ENCODE measurements at regions not wholly inside any gene's neighbourhood (a gene's known extent, or its start where the extent isn't known, plus 50 kb on each side); places are given as distances from the start of the nearest gene placed in this dataset.
A peak's percentile ranks its signal among the peaks of the same experiment; 100 is the strongest.

DNA sequence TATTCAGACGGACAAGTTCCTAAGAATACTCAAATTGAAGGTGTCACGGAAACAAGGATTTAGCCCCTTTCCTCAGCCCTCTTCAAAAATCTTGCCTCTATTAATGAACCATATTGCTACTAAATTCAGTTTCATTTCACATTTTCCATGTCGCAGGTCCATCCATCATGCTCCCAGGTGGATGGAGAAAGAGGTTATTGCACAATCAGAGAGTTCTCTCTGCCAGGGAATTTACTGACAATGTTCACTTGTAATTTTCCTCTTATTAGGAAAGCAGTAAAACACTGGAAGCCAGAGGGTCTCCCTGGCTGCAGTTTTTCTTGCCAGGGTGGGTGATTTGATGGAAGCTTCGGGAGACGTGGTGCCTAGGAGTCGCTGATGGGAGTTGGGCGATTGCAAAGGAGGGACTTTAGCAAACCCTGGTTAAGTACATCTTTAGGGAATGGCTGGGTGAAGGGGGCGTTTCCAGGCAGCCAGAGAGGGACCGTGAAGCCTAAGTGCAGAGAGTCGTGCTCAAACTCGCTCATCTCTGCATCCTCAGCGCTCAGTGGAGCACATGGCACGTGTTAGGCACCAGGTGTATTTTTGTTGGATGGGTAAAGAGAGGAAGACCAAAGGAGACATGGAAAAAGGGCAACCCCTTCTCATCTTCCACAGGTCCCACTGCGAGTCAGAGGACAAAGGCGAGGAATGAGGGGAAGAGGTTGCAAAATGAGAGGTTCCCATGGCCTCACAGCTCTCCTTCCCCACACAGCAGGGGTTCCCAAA lies 321.9 kb upstream of the CDH4 start:
- H3K9ac ChIP-seq (ENCODE audit: low read length) = no peak overlapping the region
- no peaks in the 10 kb centered on the region for H3F3A ChIP-seq (ENCODE audit: insufficient read depth, low read length)
- TF ChIP-seq, protein P1, sequence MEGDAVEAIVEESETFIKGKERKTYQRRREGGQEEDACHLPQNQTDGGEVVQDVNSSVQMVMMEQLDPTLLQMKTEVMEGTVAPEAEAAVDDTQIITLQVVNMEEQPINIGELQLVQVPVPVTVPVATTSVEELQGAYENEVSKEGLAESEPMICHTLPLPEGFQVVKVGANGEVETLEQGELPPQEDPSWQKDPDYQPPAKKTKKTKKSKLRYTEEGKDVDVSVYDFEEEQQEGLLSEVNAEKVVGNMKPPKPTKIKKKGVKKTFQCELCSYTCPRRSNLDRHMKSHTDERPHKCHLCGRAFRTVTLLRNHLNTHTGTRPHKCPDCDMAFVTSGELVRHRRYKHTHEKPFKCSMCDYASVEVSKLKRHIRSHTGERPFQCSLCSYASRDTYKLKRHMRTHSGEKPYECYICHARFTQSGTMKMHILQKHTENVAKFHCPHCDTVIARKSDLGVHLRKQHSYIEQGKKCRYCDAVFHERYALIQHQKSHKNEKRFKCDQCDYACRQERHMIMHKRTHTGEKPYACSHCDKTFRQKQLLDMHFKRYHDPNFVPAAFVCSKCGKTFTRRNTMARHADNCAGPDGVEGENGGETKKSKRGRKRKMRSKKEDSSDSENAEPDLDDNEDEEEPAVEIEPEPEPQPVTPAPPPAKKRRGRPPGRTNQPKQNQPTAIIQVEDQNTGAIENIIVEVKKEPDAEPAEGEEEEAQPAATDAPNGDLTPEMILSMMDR (IDR thresholded peaks at IDR 0.05; ENCODE audit: low read length) = no peak
- TF ChIP-seq EZH2phosphoT487 (IDR thresholded peaks at IDR 0.05; ENCODE audit: low read length) (no peak), EZH2 (optimal IDR thresholded peaks at IDR 0.05; ENCODE audit: low read depth, low read length) (no peak)
- H3K4me2 ChIP-seq (ENCODE audit: low read depth, low read length) = no peak overlapping the region
- no peaks in the 10 kb centered on the region for H4K20me1 ChIP-seq (ENCODE audit: insufficient read depth, low read length)
- H3K9me3 ChIP-seq (replicated peaks; ENCODE audit: insufficient read depth, low read length) = no peaks in the 10 kb centered on the region
- DNase-seq = no peak
- H2AFZ ChIP-seq (ENCODE audit: low read length) = no peak overlapping the region
- H3K4me3 ChIP-seq (ENCODE audit: low read length) = no peak overlapping the region
- no peaks in the 10 kb centered on the region for H3K27me3 ChIP-seq (replicated peaks; ENCODE audit: insufficient read depth, low read length)
- H3K79me2 ChIP-seq (ENCODE audit: low read length) = no peaks in the 10 kb centered on the region
- H3K9me2 ChIP-seq (replicated peaks; ENCODE audit: insufficient read depth, low read length) = no peaks in the 10 kb centered on the region
- 0 out of 2 replicates have a peak, but pooled peaks cover 3% of the 10 kb centered on the region for H3K4me1 ChIP-seq (ENCODE audit: low read length)
- no peaks in the 10 kb centered on the region for H3K36me3 ChIP-seq (replicated peaks; ENCODE audit: insufficient read depth, low read length)
- H3K27ac ChIP-seq (ENCODE audit: low read length) = no peak overlapping the region

DNA sequence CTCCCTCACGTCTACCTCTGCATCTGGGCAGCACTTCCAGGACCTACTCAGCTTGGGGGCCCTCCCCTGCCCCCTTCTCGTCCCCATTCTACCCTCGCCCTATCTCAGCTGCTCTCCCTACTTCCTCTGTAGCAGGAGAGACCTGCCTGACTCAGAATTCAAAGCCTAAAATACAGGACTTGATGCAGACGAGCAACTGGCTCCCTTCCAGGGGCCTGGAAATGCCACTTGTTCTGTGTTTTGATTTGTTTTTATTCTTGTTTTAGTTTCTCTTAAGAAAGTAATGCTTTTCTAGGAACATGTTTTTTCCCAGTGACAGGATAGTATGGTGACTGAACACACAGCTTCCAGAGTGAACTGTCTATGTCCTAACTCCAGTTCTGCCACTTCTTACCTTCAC lies 320.4 kb upstream of the CDH4 start:
- H3K4me2 ChIP-seq (ENCODE audit: low read depth, low read length) = no peak overlapping the region
- no peaks in the 10 kb centered on the region for H3K27me3 ChIP-seq (replicated peaks; ENCODE audit: insufficient read depth, low read length)
- H3K27ac ChIP-seq (ENCODE audit: low read length) = no peak overlapping the region
- DNase-seq = no peak
- TF ChIP-seq EZH2 (optimal IDR thresholded peaks at IDR 0.05; ENCODE audit: low read depth, low read length) (no peak), EZH2phosphoT487 (IDR thresholded peaks at IDR 0.05; ENCODE audit: low read length) (no peak)
- TF ChIP-seq, protein P1 (IDR thresholded peaks at IDR 0.05; ENCODE audit: low read length) = no peak
- no peak overlapping the region for H2AFZ ChIP-seq (ENCODE audit: low read length)
- 0 out of 2 replicates have a peak, but pooled peaks cover 3% of the 10 kb centered on the region for H3K4me1 ChIP-seq (ENCODE audit: low read length)
- H3F3A ChIP-seq (ENCODE audit: insufficient read depth, low read length) = no peaks in the 10 kb centered on the region
- no peaks in the 10 kb centered on the region for H3K79me2 ChIP-seq (ENCODE audit: low read length)
- H4K20me1 ChIP-seq (ENCODE audit: insufficient read depth, low read length) = no peaks in the 10 kb centered on the region
- H3K9ac ChIP-seq (ENCODE audit: low read length) = no peak overlapping the region
- no peak overlapping the region for H3K4me3 ChIP-seq (ENCODE audit: low read length)
- H3K9me3 ChIP-seq (replicated peaks; ENCODE audit: insufficient read depth, low read length) = no peaks in the 10 kb centered on the region
- H3K9me2 ChIP-seq (replicated peaks; ENCODE audit: insufficient read depth, low read length) = no peaks in the 10 kb centered on the region
- H3K36me3 ChIP-seq (replicated peaks; ENCODE audit: insufficient read depth, low read length) = no peaks in the 10 kb centered on the region

DNA sequence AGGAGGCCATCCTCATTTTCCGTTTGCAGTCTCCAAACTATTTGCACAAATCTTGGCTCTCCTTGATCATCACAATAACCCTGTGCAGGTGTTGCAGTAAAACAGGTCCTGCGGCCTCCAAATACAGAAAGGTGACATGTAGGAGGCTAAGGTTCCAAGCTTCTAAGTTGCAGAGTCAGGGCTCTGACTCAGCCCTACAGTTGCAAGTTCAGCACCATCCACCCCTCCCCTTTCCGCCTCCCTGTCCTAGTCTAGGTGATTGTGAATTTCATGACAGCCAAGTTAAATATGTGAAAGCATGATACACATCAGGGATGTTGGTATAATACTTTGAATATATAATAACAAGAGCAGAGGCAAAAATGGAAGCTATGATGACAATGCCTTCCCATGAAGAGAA lies 317.3 kb upstream of the CDH4 start:
- Histone ChIP-seq H3K36me3 (replicated peaks; ENCODE audit: insufficient read depth, low read length) (no peaks in the 10 kb centered on the region), H4K20me1 (ENCODE audit: insufficient read depth, low read length) (no peaks in the 10 kb centered on the region), H3K4me2 (ENCODE audit: low read depth, low read length) (no peak overlapping the region), H2AFZ (ENCODE audit: low read length) (no peak overlapping the region), H3K9ac (ENCODE audit: low read length) (no peak overlapping the region), H3K9me2 (replicated peaks; ENCODE audit: insufficient read depth, low read length) (no peaks in the 10 kb centered on the region), H3K27ac (ENCODE audit: low read length) (no peak overlapping the region), H3K4me3 (ENCODE audit: low read length) (no peak overlapping the region), H3K79me2 (ENCODE audit: low read length) (no peaks in the 10 kb centered on the region), H3K27me3 (replicated peaks; ENCODE audit: insufficient read depth, low read length) (no peaks in the 10 kb centered on the region; the same call in 1 of the 2 replicates), H3K4me1 (ENCODE audit: low read length) (0 out of 2 replicates have a peak, but pooled peaks cover 3% of the 10 kb centered on the region), H3K9me3 (replicated peaks; ENCODE audit: insufficient read depth, low read length) (no peaks in the 10 kb centered on the region), H3F3A (ENCODE audit: insufficient read depth, low read length) (no peaks in the 10 kb centered on the region)
- no peak for TF ChIP-seq EZH2phosphoT487 (IDR thresholded peaks at IDR 0.05; ENCODE audit: low read length)
- TF ChIP-seq, protein P1 (IDR thresholded peaks at IDR 0.05; ENCODE audit: low read length) = no peak
- peak; percentile 27 for DNase-seq
